SK-N-SH (cell line): ENCODE measurements at regions not wholly inside any gene's neighbourhood (a gene's known extent, or its start where the extent isn't known, plus 50 kb on each side); places are given as distances from the start of the nearest gene placed in this dataset.
"Not testable (repeated sequence)": the region's sequence is repeated elsewhere in the genome, so short reads cannot be mapped to it uniquely, and the experiment has no call there.

ENCODE experiments used
- CTCF ChIA-PET: fragments of 300-600, 350-600 bp; formaldehyde crosslinking; extraction: SDS; loops from one replicate; lab custom pipeline; 2021; lab: Yijun Ruan, JAX
- POLR2A ChIA-PET: fragments of 350-600 bp; sonication (Branson Sonifier 250); formaldehyde crosslinking; extraction: SDS; loops from one replicate; lab custom pipeline; 2020; ENCODE audit warnings: antibody characterized with exemption, inconsistent platforms; lab: Yijun Ruan, JAX
- DNase-seq: peaks from one replicate; pipeline ENCODE4 v3.0.0; 2012
- H2AFZ ChIP-seq: fragments of 200-600 bp; sonication (generic); 2 replicates; pipeline ENCODE4 v1.8.1; 2016; ENCODE audit warnings: antibody characterized with exemption, mild to moderate bottlenecking, low read depth
- H3F3A ChIP-seq: fragments of 200-600 bp; sonication (generic); replicated peaks from 2 replicates; pipeline ENCODE3; 2016; ENCODE audit warnings: antibody characterized with exemption, mild to moderate bottlenecking; ENCODE audit not compliant: insufficient read depth
- H3K27ac ChIP-seq, 2 experiments: fragments of 200-500 bp in 1 of 2; fragments of 200-600 bp in 1 of 2; sonication (Bioruptor generic) in 1 of 2; sonication (generic), shearing (Covaris generic) in 1 of 2; 2 replicates each; pipeline versions ENCODE4 v1.5.1 to v1.6.1; 2014 to 2016; ENCODE audit warnings: low read depth in 2 of 2, inconsistent platforms in 1 of 2, low read length in 1 of 2, mild to moderate bottlenecking in 1 of 2, mixed read lengths in 1 of 2
- H3K27me3 ChIP-seq: fragments of 200-600 bp; sonication (generic), shearing (Covaris generic); 2 replicates; pipeline ENCODE4 v1.6.1; 2016; ENCODE audit warnings: mixed run types; ENCODE audit not compliant: insufficient read depth
- H3K36me3 ChIP-seq, 2 experiments: fragments of 200-500 bp in 1 of 2; fragments of 200-600 bp in 1 of 2; sonication (Bioruptor generic) in 1 of 2; sonication (generic) in 1 of 2; replicated peaks in 1 of 2; 2 replicates each; pipeline versions ENCODE3 to v1.5.1; 2014 to 2016; ENCODE audit warnings: low read length in 1 of 2, mild to moderate bottlenecking in 1 of 2; ENCODE audit not compliant: insufficient read depth in 2 of 2, control insufficient read depth in 1 of 2
- H3K4me1 ChIP-seq, 2 experiments: fragments of 200-500 bp in 1 of 2; fragments of 200-600 bp in 1 of 2; sonication (Bioruptor generic) in 1 of 2; sonication (generic), shearing (Covaris generic) in 1 of 2; 2 replicates each; pipeline versions ENCODE4 v1.5.1 to v1.6.1; 2014 to 2016; ENCODE audit warnings: low read depth in 1 of 2, low read length in 1 of 2, mixed run types in 1 of 2; ENCODE audit not compliant: insufficient read depth in 2 of 2, control insufficient read depth in 1 of 2
- H3K4me2 ChIP-seq: fragments of 200-600 bp; sonication (generic), shearing (Covaris generic); 2 replicates; pipeline ENCODE4 v1.6.1; 2017; ENCODE audit warnings: mixed run types
- H3K4me3 ChIP-seq, 2 experiments: fragments of 200-500 bp in 1 of 2; fragments of 200-600 bp in 1 of 2; sonication (Bioruptor generic) in 1 of 2; sonication (generic), shearing (Covaris generic) in 1 of 2; 2 replicates each; pipeline versions ENCODE4 v1.5.1 to v1.8.1; 2014 to 2016; ENCODE audit warnings: low read depth in 2 of 2, inconsistent platforms in 1 of 2, low read length in 1 of 2, mild to moderate bottlenecking in 1 of 2, mixed read lengths in 1 of 2, moderate library complexity in 1 of 2
- H3K79me2 ChIP-seq: fragments of 200-600 bp; sonication (generic); 2 replicates; pipeline ENCODE4 v1.8.1; 2017; ENCODE audit warnings: mild to moderate bottlenecking; ENCODE audit not compliant: insufficient read depth
- H3K9ac ChIP-seq: fragments of 200-600 bp; sonication (generic); 2 replicates; pipeline ENCODE4 v1.6.1; 2017; ENCODE audit warnings: mixed run types
- H3K9me2 ChIP-seq: fragments of 200-600 bp; sonication (generic); 2 replicates; pipeline ENCODE4 v1.6.1; 2017; ENCODE audit warnings: mixed run types
- H3K9me3 ChIP-seq: fragments of 200-600 bp; sonication (generic); 2 replicates; pipeline ENCODE4 v1.6.1; 2017; ENCODE audit warnings: mixed run types, mild to moderate bottlenecking, moderate library complexity
- H4K20me1 ChIP-seq: fragments of 200-600 bp; sonication (generic); 2 replicates; pipeline ENCODE4 v1.6.1; 2017; ENCODE audit warnings: mild to moderate bottlenecking, mixed run types; ENCODE audit not compliant: insufficient read depth
- FOSL2 ChIP-seq: IDR thresholded peaks from 2 replicates; pipeline ENCODE4 v1.4.0; 2012; ENCODE audit warnings: low read depth, mild to moderate bottlenecking, moderate library complexity, borderline replicate concordance
- GATA2 ChIP-seq: sonication (generic); formaldehyde crosslinking; IDR thresholded peaks from 2 replicates; pipeline ENCODE4 v1.5.0; 2020; ENCODE audit warnings: mild to moderate bottlenecking, missing genetic modification reagents
- PBX3 ChIP-seq: IDR thresholded peaks from 2 replicates; pipeline ENCODE4; 2012
- POLR2AphosphoS5 ChIP-seq: IDR thresholded peaks from 2 replicates; pipeline ENCODE4 v1.6.1; 2012; ENCODE audit warnings: low read depth, low read length
- REST ChIP-seq: IDR thresholded peaks from 2 replicates; pipeline ENCODE4 v1.6.1; 2012; ENCODE audit warnings: mild to moderate bottlenecking, low read depth, low read length, moderate library complexity
- SMC3 ChIP-seq: IDR thresholded peaks from 2 replicates; pipeline ENCODE4 v1.6.1; 2012; ENCODE audit warnings: low read depth, low read length, improper control_type of control experiment
- TCF12 ChIP-seq: IDR thresholded peaks from 2 replicates; pipeline ENCODE4 v1.4.0; 2012
- YY1 ChIP-seq: IDR thresholded peaks from 2 replicates; pipeline ENCODE4 v1.4.0; 2012; ENCODE audit warnings: low read depth, mild to moderate bottlenecking
- WGBS: methylation state at CpG from one replicate; pipeline ENCODE4 v1.1.6; 2017; ENCODE audit warnings: low lambda C conversion rate; 5-methylcytosine and 5-hydroxymethylcytosine counted together

GRCh38 chr17:31722251-31723056 is 136.6 kb downstream of the COPRS start (continued):
- TF ChIP-seq GATA2 (CRISPR knock-in tag) (no peak), POLR2AphosphoS5 (peak; percentile 27; the same call in 1 of the 2 replicates), YY1 (no peak), REST (no peak), PBX3 (peak; percentile 62)

- POLR2A ChIA-PET = no interaction called here
Measured at GRCh38 chr17:31721291-31722025, 137.6 kb downstream of the COPRS start.

GRCh38 chr17:31717251-31717650 is 141.8 kb downstream of the COPRS start:
- H3K36me3 ChIP-seq, CTCF ChIA-PET, H3K9me3 ChIP-seq, H3K79me2 ChIP-seq, H3F3A ChIP-seq, POLR2A ChIA-PET, H3K9ac ChIP-seq, H4K20me1 ChIP-seq, H3K4me3 ChIP-seq, H3K27me3 ChIP-seq, H3K27ac ChIP-seq, H3K9me2 ChIP-seq, DNase-seq, H2AFZ ChIP-seq, H3K4me2 ChIP-seq: not testable (repeated sequence)
- WGBS = 91% methylated on average over 6 of the region's 6 CpGs
- H3K4me1 ChIP-seq = peaks cover 0 to 11% of the 10 kb centered on the region in 2 experiments; a peak in 3 of 4 replicates

More at GRCh38 chr17:31721291-31722025, 137.6 kb downstream of the COPRS start:
- 85% methylated on average over 8 of the region's 8 CpGs for WGBS
- no peak for TF ChIP-seq TCF12
- no peak for TF ChIP-seq YY1
- TF ChIP-seq REST = no peak
- no peak for TF ChIP-seq FOSL2
- TF ChIP-seq SMC3 = no peak
- H3K9me3 ChIP-seq = no peaks in the 10 kb centered on the region
- no peaks in the 10 kb centered on the region for H3K79me2 ChIP-seq
- H3F3A ChIP-seq = peaks cover 15% of the 10 kb centered on the region
- H3K27ac ChIP-seq = peak overlapping the region; percentile 65 to 71
- H3K4me3 ChIP-seq = no peak overlapping the region
- H3K9ac ChIP-seq = no peak overlapping the region
- peaks cover 0 to 22% of the 10 kb centered on the region in 2 experiments; a peak in 3 of 4 replicates for H3K4me1 ChIP-seq
- no peaks in the 10 kb centered on the region for H3K27me3 ChIP-seq
- H2AFZ ChIP-seq = no peak overlapping the region
- no peaks in the 10 kb centered on the region for H4K20me1 ChIP-seq
- H3K4me2 ChIP-seq = 0 out of 2 replicates have a peak overlapping the region, but pooled peaks have one; percentile 48
- no peak for DNase-seq
- CTCF ChIA-PET = no interaction called here
- no peaks in the 10 kb centered on the region for H3K9me2 ChIP-seq
- no peaks in the 10 kb centered on the region for H3K36me3 ChIP-seq
